DND-41 (cell line): ENCODE measurements at regions not wholly inside any gene's neighbourhood (a gene's known extent, or its start where the extent isn't known, plus 50 kb on each side); places are given as distances from the start of the nearest gene placed in this dataset.

Experiments
- EZH2 ChIP-seq: IDR thresholded peaks from 3 replicates; pipeline ENCODE4 v1.6.1; 2012; ENCODE audit warnings: borderline replicate concordance, low read depth, mild to moderate bottlenecking, moderate library complexity, low read length, inconsistent platforms; ENCODE audit not compliant: severe bottlenecking
- TF ChIP-seq, protein P1 (sequence below): IDR thresholded peaks from 2 replicates; pipeline ENCODE4 v1.5.1; 2012; ENCODE audit warnings: borderline replicate concordance, low read length, moderate library complexity, mild to moderate bottlenecking; ENCODE audit not compliant: poor library complexity, severe bottlenecking; ENCODE audit errors: extremely low read depth

DNA sequence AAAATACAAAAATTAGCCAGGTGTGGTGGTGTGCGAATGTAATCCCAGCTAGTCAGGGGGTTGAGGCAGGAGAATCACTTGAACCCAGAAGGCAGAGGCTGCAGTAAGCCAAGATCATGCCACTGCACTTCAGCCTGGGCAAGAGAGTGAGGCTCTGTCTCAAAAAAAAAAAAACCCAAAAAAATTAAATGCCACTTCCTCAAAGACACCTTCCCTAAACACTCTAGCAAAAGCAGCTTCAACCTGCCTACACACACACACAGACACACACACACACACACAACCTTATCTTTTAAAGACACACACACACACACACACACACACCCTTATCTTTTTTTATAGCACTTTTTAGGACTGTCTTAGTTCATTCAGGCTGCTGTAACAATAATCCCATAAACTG, 201.7 kb upstream of the PSMD7 start:
- TF ChIP-seq, protein P1, sequence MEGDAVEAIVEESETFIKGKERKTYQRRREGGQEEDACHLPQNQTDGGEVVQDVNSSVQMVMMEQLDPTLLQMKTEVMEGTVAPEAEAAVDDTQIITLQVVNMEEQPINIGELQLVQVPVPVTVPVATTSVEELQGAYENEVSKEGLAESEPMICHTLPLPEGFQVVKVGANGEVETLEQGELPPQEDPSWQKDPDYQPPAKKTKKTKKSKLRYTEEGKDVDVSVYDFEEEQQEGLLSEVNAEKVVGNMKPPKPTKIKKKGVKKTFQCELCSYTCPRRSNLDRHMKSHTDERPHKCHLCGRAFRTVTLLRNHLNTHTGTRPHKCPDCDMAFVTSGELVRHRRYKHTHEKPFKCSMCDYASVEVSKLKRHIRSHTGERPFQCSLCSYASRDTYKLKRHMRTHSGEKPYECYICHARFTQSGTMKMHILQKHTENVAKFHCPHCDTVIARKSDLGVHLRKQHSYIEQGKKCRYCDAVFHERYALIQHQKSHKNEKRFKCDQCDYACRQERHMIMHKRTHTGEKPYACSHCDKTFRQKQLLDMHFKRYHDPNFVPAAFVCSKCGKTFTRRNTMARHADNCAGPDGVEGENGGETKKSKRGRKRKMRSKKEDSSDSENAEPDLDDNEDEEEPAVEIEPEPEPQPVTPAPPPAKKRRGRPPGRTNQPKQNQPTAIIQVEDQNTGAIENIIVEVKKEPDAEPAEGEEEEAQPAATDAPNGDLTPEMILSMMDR: no peak
- no peak for TF ChIP-seq EZH2
